Keratinocyte (primary cell): ENCODE measurements at regions not wholly inside any gene's neighbourhood (a gene's known extent, or its start where the extent isn't known, plus 50 kb on each side); places are given as distances from the start of the nearest gene placed in this dataset.

Experiments
- DNase-seq: peaks from one replicate; pipeline ENCODE4 v3.0.0-alpha.2; 2011; ENCODE audit warnings: low read depth, missing footprints, low spot score
- FAIRE-seq: peaks from 2 replicates; lab custom pipeline; 2011; peaks lifted over from hg19 to GRCh38; lab: Jason Lieb, UNC
- H2AFZ ChIP-seq: 2 replicates; pipeline ENCODE4 v1.6.0; 2012; ENCODE audit warnings: low read length, control low read depth, inconsistent platforms; ENCODE audit not compliant: control insufficient read depth
- H3K27ac ChIP-seq: 2 replicates; pipeline ENCODE4 v1.5.1; 2011; ENCODE audit warnings: low read length; ENCODE audit not compliant: control insufficient read depth, insufficient read depth
- H3K27me3 ChIP-seq: 3 replicates; pipeline ENCODE4 v1.6.0; 2011; ENCODE audit warnings: low read length; ENCODE audit not compliant: control insufficient read depth, insufficient read depth; ENCODE audit errors: extremely low read depth
- H3K36me3 ChIP-seq, 2 experiments: 2 replicates in 1 of 2; 3 replicates in 1 of 2; pipeline ENCODE4 v1.5.1; 2011; ENCODE audit warnings: low read length in 2 of 2, mild to moderate bottlenecking in 1 of 2; ENCODE audit not compliant: control insufficient read depth in 2 of 2, insufficient read depth in 2 of 2; ENCODE audit errors: extremely low read depth in 1 of 2
- H3K4me1 ChIP-seq: 3 replicates; pipeline ENCODE4 v1.5.1; 2011; ENCODE audit warnings: low read length; ENCODE audit not compliant: control insufficient read depth, insufficient read depth; ENCODE audit errors: extremely low read depth
- H3K4me2 ChIP-seq: 3 replicates; pipeline ENCODE4 v1.6.0; 2011; ENCODE audit warnings: low read depth, low read length; ENCODE audit not compliant: control insufficient read depth, insufficient read depth; ENCODE audit errors: extremely low read depth
- H3K4me3 ChIP-seq, 3 experiments: fragments of 200-600 bp in 1 of 3; sonication (generic) in 1 of 3; 2 replicates in 2 of 3; 3 replicates in 1 of 3; pipeline ENCODE4 v1.5.1; 2011 to 2016; ENCODE audit warnings: low read length in 3 of 3, mild to moderate bottlenecking in 3 of 3, control low read depth in 2 of 3, inconsistent platforms in 1 of 3, low read depth in 1 of 3, mixed read lengths in 1 of 3, mixed run types in 1 of 3, moderate library complexity in 1 of 3; ENCODE audit not compliant: control insufficient read depth in 2 of 3, insufficient read depth in 2 of 3; ENCODE audit errors: extremely low read depth in 1 of 3
- H3K79me2 ChIP-seq: 2 replicates; pipeline ENCODE4 v1.6.0; 2012; ENCODE audit warnings: low read length; ENCODE audit not compliant: control insufficient read depth, insufficient read depth
- H3K9ac ChIP-seq: 3 replicates; pipeline ENCODE4 v1.6.0; 2011; ENCODE audit warnings: low read length; ENCODE audit not compliant: control insufficient read depth, insufficient read depth; ENCODE audit errors: extremely low read depth
- H3K9me1 ChIP-seq: 3 replicates; pipeline ENCODE4 v1.6.0; 2011; ENCODE audit warnings: low read length; ENCODE audit not compliant: control insufficient read depth, insufficient read depth; ENCODE audit errors: extremely low read depth
- H3K9me3 ChIP-seq: 2 replicates; pipeline ENCODE4 v1.5.1; 2012; ENCODE audit warnings: low read depth, low read length; ENCODE audit not compliant: control insufficient read depth
- H4K20me1 ChIP-seq: 3 replicates; pipeline ENCODE4 v1.6.0; 2011; ENCODE audit warnings: low read length; ENCODE audit not compliant: control insufficient read depth, insufficient read depth; ENCODE audit errors: extremely low read depth
- EZH2 ChIP-seq: IDR thresholded peaks from one replicate; pipeline ENCODE4 v1.6.1; 2012; ENCODE audit warnings: inconsistent platforms, mild to moderate bottlenecking, low read length, moderate library complexity
- dilution Hi-C: fragments of 300-500 bp; cut with MboI; formaldehyde crosslinking; loops from one replicate; pipeline ENCODE4 v1.7.0; 2020; ENCODE audit warnings: low sequenced_read_pairs; ENCODE audit not compliant: extremely low pct_ligation_motif_present
- TF ChIP-seq, protein P1 (sequence below), 3 experiments: IDR thresholded peaks in 1 of 3; conservative IDR thresholded peaks in 1 of 3; optimal IDR thresholded peaks in 1 of 3; 2 replicates in 2 of 3; 3 replicates in 1 of 3; pipeline versions ENCODE3 to v1.5.1; 2011; ENCODE audit warnings: low read length in 3 of 3, mild to moderate bottlenecking in 3 of 3, moderate library complexity in 2 of 3, control low read depth in 1 of 3, inconsistent platforms in 1 of 3; ENCODE audit not compliant: insufficient read depth in 2 of 3; ENCODE audit errors: extremely low read depth in 1 of 3

DNA sequence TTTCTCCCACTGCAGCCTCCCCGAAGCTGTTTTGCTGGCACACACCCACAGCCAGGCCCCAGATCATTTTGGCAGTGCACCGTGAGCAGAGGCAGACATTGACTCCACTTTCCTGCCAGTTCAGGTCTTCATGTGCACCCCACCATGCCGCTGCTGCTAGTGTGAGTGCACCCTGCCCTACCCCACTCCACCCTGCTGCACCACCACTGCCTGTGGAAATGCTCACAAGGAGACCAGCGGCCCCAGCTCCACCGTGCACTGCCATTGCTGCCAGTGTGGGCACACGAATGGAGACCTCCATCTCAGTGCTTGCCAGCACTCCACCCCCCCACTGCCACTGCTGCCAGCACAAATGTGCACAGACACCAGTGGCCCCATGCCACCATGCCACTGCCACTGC lies 277.6 kb upstream of the ZC4H2 start:
- no peak overlapping the region for H3K27ac ChIP-seq
- H3K4me1 ChIP-seq = no peaks in the 10 kb centered on the region
- no peaks in the 10 kb centered on the region for H3K27me3 ChIP-seq
- no peak overlapping the region for H3K4me3 ChIP-seq
- TF ChIP-seq, protein P1, sequence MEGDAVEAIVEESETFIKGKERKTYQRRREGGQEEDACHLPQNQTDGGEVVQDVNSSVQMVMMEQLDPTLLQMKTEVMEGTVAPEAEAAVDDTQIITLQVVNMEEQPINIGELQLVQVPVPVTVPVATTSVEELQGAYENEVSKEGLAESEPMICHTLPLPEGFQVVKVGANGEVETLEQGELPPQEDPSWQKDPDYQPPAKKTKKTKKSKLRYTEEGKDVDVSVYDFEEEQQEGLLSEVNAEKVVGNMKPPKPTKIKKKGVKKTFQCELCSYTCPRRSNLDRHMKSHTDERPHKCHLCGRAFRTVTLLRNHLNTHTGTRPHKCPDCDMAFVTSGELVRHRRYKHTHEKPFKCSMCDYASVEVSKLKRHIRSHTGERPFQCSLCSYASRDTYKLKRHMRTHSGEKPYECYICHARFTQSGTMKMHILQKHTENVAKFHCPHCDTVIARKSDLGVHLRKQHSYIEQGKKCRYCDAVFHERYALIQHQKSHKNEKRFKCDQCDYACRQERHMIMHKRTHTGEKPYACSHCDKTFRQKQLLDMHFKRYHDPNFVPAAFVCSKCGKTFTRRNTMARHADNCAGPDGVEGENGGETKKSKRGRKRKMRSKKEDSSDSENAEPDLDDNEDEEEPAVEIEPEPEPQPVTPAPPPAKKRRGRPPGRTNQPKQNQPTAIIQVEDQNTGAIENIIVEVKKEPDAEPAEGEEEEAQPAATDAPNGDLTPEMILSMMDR (optimal IDR thresholded peaks at IDR 0.05 in 1 of 3, IDR thresholded peaks at IDR 0.05 in 1 of 3, conservative IDR thresholded peaks at IDR 0.05 in 1 of 3; ENCODE audit: extremely low read depth in 1 of 3, insufficient read depth in 2 of 3, low read length in 3 of 3) = no peak
- TF ChIP-seq EZH2 = no peak
- no peak overlapping the region for H3K4me2 ChIP-seq
- no peaks in the 10 kb centered on the region for H3K79me2 ChIP-seq
- H2AFZ ChIP-seq = no peak overlapping the region
- H4K20me1 ChIP-seq = no peaks in the 10 kb centered on the region
- dilution Hi-C loops = no loop called here
- no peak overlapping the region for H3K9ac ChIP-seq
- H3K9me1 ChIP-seq = no peaks in the 10 kb centered on the region
- FAIRE-seq (no peak), DNase-seq (no peak)
- H3K9me3 ChIP-seq = no peaks in the 10 kb centered on the region
- H3K36me3 ChIP-seq = no peaks in the 10 kb centered on the region

DNA sequence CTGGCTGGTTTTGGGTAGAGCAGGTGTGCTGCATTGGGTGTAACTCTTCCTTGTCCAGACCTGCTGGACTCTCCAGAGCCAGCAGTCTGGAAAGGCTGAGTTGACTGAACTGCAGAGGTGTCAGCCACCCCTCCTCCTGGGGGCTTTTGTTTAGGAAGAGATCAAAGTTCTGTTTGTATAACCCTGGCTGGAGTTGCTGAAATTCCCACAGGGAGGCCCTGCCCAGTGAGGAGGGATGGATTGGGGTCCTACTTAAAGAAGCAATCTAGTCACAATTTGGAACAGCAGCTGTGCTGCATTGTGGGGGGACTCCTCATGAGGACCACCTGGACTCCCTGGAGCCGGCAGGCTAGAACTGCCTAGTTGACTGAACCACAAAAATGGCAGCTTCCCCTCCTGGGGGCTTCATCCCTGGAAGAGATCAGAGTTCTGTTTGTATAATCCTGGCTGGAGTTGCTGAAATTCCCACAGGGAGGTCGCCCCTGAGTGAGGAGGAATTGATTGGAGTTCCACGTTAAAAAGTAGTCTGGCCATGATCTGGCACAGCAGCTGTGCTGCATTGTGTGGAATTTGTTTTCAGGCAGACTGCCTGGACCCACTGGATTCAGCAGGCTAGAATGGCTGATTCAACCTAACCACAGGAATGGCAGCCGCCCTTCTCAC lies 264.9 kb upstream of the ZC4H2 start:
- no peak overlapping the region for H3K9ac ChIP-seq
- no peaks in the 10 kb centered on the region for H4K20me1 ChIP-seq
- H3K79me2 ChIP-seq = no peaks in the 10 kb centered on the region
- no peak for FAIRE-seq
- no peak overlapping the region for H3K4me2 ChIP-seq
- no peak overlapping the region for H3K4me3 ChIP-seq
- dilution Hi-C loops = no loop called here
- H3K9me3 ChIP-seq = no peaks in the 10 kb centered on the region
- no peaks in the 10 kb centered on the region for H3K9me1 ChIP-seq
- no peaks in the 10 kb centered on the region for H3K36me3 ChIP-seq
- TF ChIP-seq EZH2 = no peak
- TF ChIP-seq, protein P1 (optimal IDR thresholded peaks at IDR 0.05 in 1 of 3, IDR thresholded peaks at IDR 0.05 in 1 of 3, conservative IDR thresholded peaks at IDR 0.05 in 1 of 3; ENCODE audit: extremely low read depth in 1 of 3, insufficient read depth in 2 of 3, low read length in 3 of 3) = no peak
- no peak for DNase-seq
- H3K4me1 ChIP-seq = no peaks in the 10 kb centered on the region
- no peak overlapping the region for H3K27ac ChIP-seq
- no peak overlapping the region for H2AFZ ChIP-seq
- no peaks in the 10 kb centered on the region for H3K27me3 ChIP-seq
